ENCODE measurements at regions not wholly inside any gene's neighbourhood (a gene's known extent, or its start where the extent isn't known, plus 50 kb on each side); places are given as distances from the start of the nearest gene placed in this dataset.
A peak's percentile ranks its signal among the peaks of the same experiment; 100 is the strongest.

DNA sequence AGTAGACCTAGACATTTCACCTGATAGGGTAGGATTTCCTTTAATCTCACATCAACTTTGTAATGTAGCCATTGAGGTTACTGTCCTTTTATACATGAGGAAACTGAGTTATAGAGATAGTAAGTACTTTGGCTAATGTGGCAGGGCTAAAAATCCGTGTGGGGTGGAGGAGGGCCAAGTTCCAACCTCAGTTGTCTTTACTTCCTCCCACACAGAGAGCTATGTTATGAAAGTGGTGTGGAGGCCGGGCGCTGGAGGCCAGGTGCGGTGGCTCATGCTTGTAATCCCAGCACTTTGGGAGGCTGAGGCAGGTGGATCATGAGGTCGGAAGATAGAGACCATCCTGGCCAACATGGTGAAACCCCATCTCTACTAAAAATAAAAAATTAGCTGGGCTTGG lies 173.3 kb downstream of the PALM2AKAP2 start (continued):
- TF ChIP-seq SUPT20H (IDR thresholded peaks at IDR 0.05; ENCODE audit: borderline replicate concordance, control insufficient read depth, low read depth, low read length), result no peak
- no peak for TF ChIP-seq HDGF (IDR thresholded peaks at IDR 0.05)
- TF ChIP-seq RB1 (IDR thresholded peaks at IDR 0.05; ENCODE audit: borderline replicate concordance), result no peak

DNA sequence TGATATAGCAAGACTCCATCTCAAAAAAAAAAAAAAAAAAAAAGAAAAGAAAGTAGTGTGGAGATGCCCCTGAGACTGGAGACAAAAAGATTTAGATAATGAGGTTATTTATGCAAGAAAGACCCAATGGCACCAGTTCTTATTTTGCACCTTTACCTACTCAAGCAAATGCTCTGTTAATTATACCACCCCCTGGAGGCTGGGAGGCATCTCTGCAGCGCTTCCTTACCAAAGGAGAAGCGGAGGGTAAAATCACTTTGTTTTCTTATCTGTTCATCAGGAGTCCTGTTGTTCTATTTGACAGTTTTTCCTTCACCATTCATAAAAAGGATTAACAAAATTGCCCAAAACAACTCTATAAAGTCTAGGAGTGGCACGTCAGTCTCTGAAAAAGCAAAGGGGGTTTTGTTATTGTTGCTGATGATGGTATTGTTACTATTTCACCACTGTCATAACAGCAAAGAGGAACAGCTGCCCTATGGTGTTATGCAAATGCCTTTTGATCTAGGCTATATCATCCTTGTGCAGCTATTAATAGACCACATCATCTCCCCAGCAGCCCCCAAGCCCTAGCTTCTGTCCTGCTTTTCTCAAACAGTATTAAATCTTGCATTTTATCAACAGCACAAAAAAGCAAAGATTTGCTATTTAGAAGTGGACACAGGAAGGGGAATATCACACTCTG lies 174.0 kb downstream of the PALM2AKAP2 start:
- Histone ChIP-seq H3K4me3 (no peak overlapping the region), H3K9ac (ENCODE audit: control insufficient read depth, insufficient read depth, low read length) (no peak overlapping the region), H3K27me3 (replicated peaks in 1 of 2; ENCODE audit: control insufficient read depth in 2 of 2, insufficient read depth in 2 of 2, low read length in 1 of 2) (no peaks in the 10 kb centered on the region), H3K79me2 (ENCODE audit: control insufficient read depth, insufficient read depth, low read length) (no peaks in the 10 kb centered on the region), H3K9me3 (replicated peaks; ENCODE audit: control insufficient read depth, insufficient read depth, low read length) (no peaks in the 10 kb centered on the region), H3K27ac (ENCODE audit: control insufficient read depth, insufficient read depth) (no peak overlapping the region), H3K4me2 (ENCODE audit: control insufficient read depth, insufficient read depth) (no peak overlapping the region), H2AFZ (ENCODE audit: control insufficient read depth, low read depth, low read length) (no peak overlapping the region), H3K36me3 (ENCODE audit: control insufficient read depth in 2 of 2, insufficient read depth in 2 of 2, low read length in 1 of 2) (no peaks in the 10 kb centered on the region), H4K20me1 (ENCODE audit: control insufficient read depth, insufficient read depth) (no peaks in the 10 kb centered on the region), H3K4me1 (ENCODE audit: control insufficient read depth, insufficient read depth, low read length) (peaks cover 29% of the 10 kb centered on the region)
- ChIA-PET POLR2A (interaction anchor here (0.5 to 1.1 kb wide), 3 partner anchors 13 to 117 kb away, joined by 3 to 6 read pairs (median 3); no protein-coding TSS in a partner anchor), CTCF (interaction anchor here (0.6 to 4.6 kb wide), 6 partner anchors 11 to 104 kb away, joined by 3 to 18 read pairs (median 4); no protein-coding TSS in a partner anchor), RAD21 (ENCODE audit: unreplicated experiment) (interaction anchor here (2.0 to 5.3 kb wide), 2 partner anchors 13 to 47 kb away, joined by 6 to 26 read pairs; no protein-coding TSS in a partner anchor), SMC1A (ENCODE audit: uncharacterized antibody, unreplicated experiment) (interaction anchor here (1.5 to 3.5 kb wide), 4 partner anchors 8 to 175 kb away, joined by 3 to 17 read pairs (median 4); no protein-coding TSS in a partner anchor)
- ATAC-seq, result no peak
- no peak for FAIRE-seq
- TF ChIP-seq, protein P1, sequence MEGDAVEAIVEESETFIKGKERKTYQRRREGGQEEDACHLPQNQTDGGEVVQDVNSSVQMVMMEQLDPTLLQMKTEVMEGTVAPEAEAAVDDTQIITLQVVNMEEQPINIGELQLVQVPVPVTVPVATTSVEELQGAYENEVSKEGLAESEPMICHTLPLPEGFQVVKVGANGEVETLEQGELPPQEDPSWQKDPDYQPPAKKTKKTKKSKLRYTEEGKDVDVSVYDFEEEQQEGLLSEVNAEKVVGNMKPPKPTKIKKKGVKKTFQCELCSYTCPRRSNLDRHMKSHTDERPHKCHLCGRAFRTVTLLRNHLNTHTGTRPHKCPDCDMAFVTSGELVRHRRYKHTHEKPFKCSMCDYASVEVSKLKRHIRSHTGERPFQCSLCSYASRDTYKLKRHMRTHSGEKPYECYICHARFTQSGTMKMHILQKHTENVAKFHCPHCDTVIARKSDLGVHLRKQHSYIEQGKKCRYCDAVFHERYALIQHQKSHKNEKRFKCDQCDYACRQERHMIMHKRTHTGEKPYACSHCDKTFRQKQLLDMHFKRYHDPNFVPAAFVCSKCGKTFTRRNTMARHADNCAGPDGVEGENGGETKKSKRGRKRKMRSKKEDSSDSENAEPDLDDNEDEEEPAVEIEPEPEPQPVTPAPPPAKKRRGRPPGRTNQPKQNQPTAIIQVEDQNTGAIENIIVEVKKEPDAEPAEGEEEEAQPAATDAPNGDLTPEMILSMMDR (IDR thresholded peaks at IDR 0.05 in 2 of 3, conservative IDR thresholded peaks at IDR 0.05 in 1 of 3; ENCODE audit: control insufficient read depth in 2 of 3, extremely low read depth in 1 of 3, insufficient read depth in 1 of 3, low read depth in 3 of 3, low read length in 3 of 3), result 0 out of 6 replicates have a peak, but pooled peaks of 1 of the 3 experiments have one; percentile 18
- TF ChIP-seq CREM (IDR thresholded peaks at IDR 0.05; ENCODE audit: low read depth) (0 out of 2 replicates have a peak, but pooled peaks have one; percentile 16), PAX8 (IDR thresholded peaks at IDR 0.05) (no peak), NBN (IDR thresholded peaks at IDR 0.05) (no peak), RFX5 (IDR thresholded peaks at IDR 0.05; ENCODE audit: low read depth, low read length) (no peak), HDGF (IDR thresholded peaks at IDR 0.05) (no peak), SPI1 (IDR thresholded peaks at IDR 0.05; ENCODE audit: borderline replicate concordance, insufficient read depth, low read depth, low read length) (peak; percentile 14; the same call in 1 of the 2 replicates), POU2F2 (IDR thresholded peaks at IDR 0.05; ENCODE audit: borderline replicate concordance, low read depth, low read length) (peak; percentile 32; the same call in 1 of the 3 replicates), IKZF2 (IDR thresholded peaks at IDR 0.05) (no peak), RAD21 (IDR thresholded peaks at IDR 0.05; ENCODE audit: insufficient read depth, low read depth, low read length) (0 out of 2 replicates have a peak, but pooled peaks have one; percentile 5), MYC (IDR thresholded peaks at IDR 0.05; ENCODE audit: insufficient read depth, insufficient read length, insufficient replicate concordance, low read length, severe bottlenecking) (no peak), ATF7 (IDR thresholded peaks at IDR 0.05; ENCODE audit: low read depth) (no peak)
- TF ChIP-seq, protein P2, sequence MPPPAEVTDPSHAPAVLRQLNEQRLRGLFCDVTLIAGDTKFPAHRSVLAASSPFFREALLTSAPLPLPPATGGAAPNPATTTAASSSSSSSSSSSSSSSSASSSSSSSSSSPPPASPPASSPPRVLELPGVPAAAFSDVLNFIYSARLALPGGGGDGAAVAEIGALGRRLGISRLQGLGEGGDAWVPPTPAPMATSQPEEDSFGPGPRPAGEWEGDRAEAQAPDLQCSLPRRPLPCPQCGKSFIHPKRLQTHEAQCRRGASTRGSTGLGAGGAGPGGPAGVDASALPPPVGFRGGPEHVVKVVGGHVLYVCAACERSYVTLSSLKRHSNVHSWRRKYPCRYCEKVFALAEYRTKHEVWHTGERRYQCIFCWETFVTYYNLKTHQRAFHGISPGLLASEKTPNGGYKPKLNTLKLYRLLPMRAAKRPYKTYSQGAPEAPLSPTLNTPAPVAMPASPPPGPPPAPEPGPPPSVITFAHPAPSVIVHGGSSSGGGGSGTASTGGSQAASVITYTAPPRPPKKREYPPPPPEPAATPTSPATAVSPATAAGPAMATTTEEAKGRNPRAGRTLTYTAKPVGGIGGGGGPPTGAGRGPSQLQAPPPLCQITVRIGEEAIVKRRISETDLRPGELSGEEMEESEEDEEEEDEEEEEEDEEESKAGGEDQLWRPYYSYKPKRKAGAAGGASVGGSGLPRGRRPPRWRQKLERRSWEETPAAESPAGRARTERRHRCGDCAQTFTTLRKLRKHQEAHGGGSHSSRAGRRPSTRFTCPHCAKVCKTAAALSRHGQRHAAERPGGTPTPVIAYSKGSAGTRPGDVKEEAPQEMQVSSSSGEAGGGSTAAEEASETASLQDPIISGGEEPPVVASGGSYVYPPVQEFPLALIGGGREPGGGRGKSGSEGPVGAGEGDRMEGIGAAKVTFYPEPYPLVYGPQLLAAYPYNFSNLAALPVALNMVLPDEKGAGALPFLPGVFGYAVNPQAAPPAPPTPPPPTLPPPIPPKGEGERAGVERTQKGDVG (CRISPR knock-in tag; IDR thresholded peaks at IDR 0.05), result no peak
- WGBS (ENCODE audit: insufficient coverage, insufficient replicate concordance, low lambda C conversion rate, missing lambda C conversion rate), result 98% methylated on average over 3 of the region's 3 CpGs
- no peak for DNase-seq (ENCODE audit: low read depth, low spot score)
- intact Hi-C loops (cut with micrococcal nuclease; ENCODE audit: unreplicated experiment), result no loop called here
- in situ Hi-C loops (cut with MboI), result no loop called here
- no TSS peak for BruUV-seq (replicated peaks)
